Spleen (tissue), 7 donors: ENCODE measurements at regions not wholly inside any gene's neighbourhood (a gene's known extent, or its start where the extent isn't known, plus 50 kb on each side); places are given as distances from the start of the nearest gene placed in this dataset.

Source experiments
- CTCF ChIP-seq, 11 experiments: fragments of 200-600 bp in 7 of 11; fragments of 450-650 bp in 4 of 11; sonication (generic) in 4 of 11; IDR thresholded peaks in 8 of 11; conservative IDR thresholded peaks in 3 of 11; 1 replicate in 7 of 11; 2 replicates in 4 of 11; pipeline versions ENCODE4 v1.4.0 to v1.8.0; 2016 to 2021; ENCODE audit warnings: antibody characterized with exemption in 11 of 11, inconsistent platforms in 4 of 11, mild to moderate bottlenecking in 1 of 11
- POLR2A ChIP-seq, 3 donors: fragments of 450-650 bp; IDR thresholded peaks; one replicate each; pipeline ENCODE4 v1.5.1; 2017; ENCODE audit warnings: antibody characterized with exemption in 3 of 3, mild to moderate bottlenecking in 1 of 3
- POLR2AphosphoS5 ChIP-seq, 3 donors: sonication (generic); formaldehyde crosslinking; IDR thresholded peaks; one replicate each; pipeline ENCODE4 v1.5.1; 2017; ENCODE audit warnings: antibody characterized with exemption in 3 of 3
- donor health status: DM: no; HTN: no; CAD: no; lungs with moderate emphysema.
- donor health status: DM: no; HTN: no; CAD: no.
- donor health status: DM: no; HTN: no; CAD: no.

DNA sequence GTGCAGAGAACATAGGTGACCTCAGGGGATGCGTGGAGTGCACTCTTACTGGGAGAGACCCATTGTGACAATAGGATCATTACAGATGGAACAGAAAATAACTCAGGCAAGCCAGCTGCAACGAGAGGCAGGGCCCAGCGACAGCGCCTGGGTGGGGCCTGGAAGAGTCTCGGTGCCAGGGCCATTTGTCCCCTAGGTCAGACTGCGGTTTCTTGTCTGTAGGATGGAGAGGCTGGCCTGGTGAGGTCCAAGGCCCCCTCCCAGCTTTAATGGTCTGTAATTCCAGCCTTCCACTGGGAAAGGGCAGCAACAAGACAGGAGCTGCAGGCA, 208.6 kb upstream of the APCDD1 start:
- no peak for TF ChIP-seq CTCF (IDR thresholded peaks at IDR 0.05 in 8 of 11, conservative IDR thresholded peaks at IDR 0.05 in 3 of 11)
- TF ChIP-seq POLR2A (IDR thresholded peaks at IDR 0.05): no peak
- no peak for TF ChIP-seq POLR2AphosphoS5 (IDR thresholded peaks at IDR 0.05)
